ENCODE measurements at regions not wholly inside any gene's neighbourhood (a gene's known extent, or its start where the extent isn't known, plus 50 kb on each side); places are given as distances from the start of the nearest gene placed in this dataset.

- no peak overlapping the region for H3K4me3 ChIP-seq (replicated peaks; ENCODE audit: low read depth, low read length)
- no peak for TF ChIP-seq CTCF (IDR thresholded peaks at IDR 0.05; ENCODE audit: low read depth, low read length, missing control alignments)
- DNase-seq (ENCODE audit: extremely low read depth, low read depth), result no peak
These were observed 244.9 kb downstream of the LOXHD1 start for GRCh38 chr18:46411867-46412690.

GRCh38 chr18:46412916-46413315 lies 244.1 kb downstream of the LOXHD1 start:
- H3K4me3 ChIP-seq (replicated peaks; ENCODE audit: low read depth, low read length), result no peak overlapping the region
- DNase-seq (ENCODE audit: extremely low read depth, low read depth), result no peak
- no peak for TF ChIP-seq CTCF (IDR thresholded peaks at IDR 0.05; ENCODE audit: low read depth, low read length, missing control alignments)

GRCh38 chr18:46413684-46414083 lies 243.3 kb downstream of the LOXHD1 start:
- TF ChIP-seq CTCF (IDR thresholded peaks at IDR 0.05; ENCODE audit: low read depth, low read length, missing control alignments), result no peak
- H3K4me3 ChIP-seq (replicated peaks; ENCODE audit: low read depth, low read length), result no peak overlapping the region
- no peak for DNase-seq (ENCODE audit: extremely low read depth, low read depth)

GRCh38 chr18:46414863-46415262 lies 242.2 kb downstream of the LOXHD1 start:
- H3K4me3 ChIP-seq (replicated peaks; ENCODE audit: low read depth, low read length), result no peak overlapping the region
- no peak for DNase-seq (ENCODE audit: extremely low read depth, low read depth)
- TF ChIP-seq CTCF (IDR thresholded peaks at IDR 0.05; ENCODE audit: low read depth, low read length, missing control alignments), result no peak

- no peak for DNase-seq (ENCODE audit: extremely low read depth, low read depth)
- no peak overlapping the region for H3K4me3 ChIP-seq (replicated peaks; ENCODE audit: low read depth, low read length)
- no peak for TF ChIP-seq CTCF (IDR thresholded peaks at IDR 0.05; ENCODE audit: low read depth, low read length, missing control alignments)
These were observed 241.3 kb downstream of the LOXHD1 start for GRCh38 chr18:46415532-46416252.

- no peak for DNase-seq (ENCODE audit: extremely low read depth, low read depth)
- H3K4me3 ChIP-seq (replicated peaks; ENCODE audit: low read depth, low read length), result no peak overlapping the region
- no peak for TF ChIP-seq CTCF (IDR thresholded peaks at IDR 0.05; ENCODE audit: low read depth, low read length, missing control alignments)
These were observed 240.0 kb downstream of the LOXHD1 start for GRCh38 chr18:46416706-46417638.
